PC-3 (cell line): ENCODE measurements at regions not wholly inside any gene's neighbourhood (a gene's known extent, or its start where the extent isn't known, plus 50 kb on each side); places are given as distances from the start of the nearest gene placed in this dataset.

Source experiments
- ATAC-seq: fragments of 200-7000 bp; cut with Tn5 transposase; 2 replicates; pipeline ENCODE4 v1.9.1; 2020; ENCODE audit warnings: mild to moderate bottlenecking, moderate library complexity
- BruUV-seq: library from RNA; stranded (reverse); fragments of 400-500 nt; replicated peaks from 2 replicates; lab custom pipeline; 2021; lab: Mats Ljungman, UMichigan
- CTCF ChIA-PET: fragments of 300-600 bp; sonication (Branson Sonifier 250); formaldehyde crosslinking; loops from one replicate; lab custom pipeline; 2022; ENCODE audit warnings: antibody characterized with exemption; lab: Charles Lee
- POLR2A ChIA-PET: fragments of 300-600 bp; sonication (Branson Sonifier 250); formaldehyde crosslinking; loops from one replicate; lab custom pipeline; 2022; ENCODE audit warnings: antibody characterized with exemption; ENCODE audit not compliant: unreplicated experiment; lab: Charles Lee
- DNase-seq: peaks from one replicate; pipeline ENCODE4 v3.0.0-alpha.2; 2015
- H2AFZ ChIP-seq: fragments of 300-600 bp; sonication (generic); 2 replicates; pipeline ENCODE4 v1.6.0; 2016; ENCODE audit warnings: antibody characterized with exemption, low read length
- H3F3A ChIP-seq: fragments of 300-600 bp; sonication (generic); one replicate; pipeline ENCODE4 v1.6.0; 2017; ENCODE audit warnings: antibody characterized with exemption, low read length, control low read depth, mild to moderate bottlenecking; ENCODE audit not compliant: unreplicated experiment
- H3K27ac ChIP-seq: fragments of 300-600 bp; sonication (generic); 2 replicates; pipeline ENCODE4 v1.5.1; 2016; ENCODE audit warnings: mild to moderate bottlenecking, low read length
- H3K27me3 ChIP-seq: fragments of 300-600 bp; sonication (generic); 2 replicates; pipeline ENCODE4 v1.6.1; 2016; ENCODE audit warnings: low read length, mixed read lengths
- H3K36me3 ChIP-seq: fragments of 300-600 bp; sonication (generic); 2 replicates; pipeline ENCODE4 v1.6.1; 2016; ENCODE audit warnings: low read depth, mixed run types, low read length, mixed read lengths
- H3K4me1 ChIP-seq: fragments of 300-600 bp; sonication (generic); 2 replicates; pipeline ENCODE4 v1.5.1; 2016; ENCODE audit warnings: low read length; ENCODE audit not compliant: insufficient read depth
- H3K4me2 ChIP-seq: fragments of 300-600 bp; sonication (generic); 2 replicates; pipeline ENCODE4 v1.6.0; 2016; ENCODE audit warnings: low read length
- H3K4me3 ChIP-seq: fragments of 300-600 bp; sonication (generic); 2 replicates; pipeline ENCODE4 v1.5.1; 2016; ENCODE audit warnings: mild to moderate bottlenecking, low read length, mixed read lengths
- H3K79me2 ChIP-seq: fragments of 300-600 bp; sonication (generic); 2 replicates; pipeline ENCODE4 v1.6.1; 2017; ENCODE audit warnings: low read length, mixed read lengths
- H3K9ac ChIP-seq: fragments of 300-600 bp; sonication (generic); 2 replicates; pipeline ENCODE4 v1.6.0; 2016; ENCODE audit warnings: mild to moderate bottlenecking, low read length
- H3K9me2 ChIP-seq: fragments of 300-600 bp; sonication (generic); replicated peaks from 2 replicates; pipeline ENCODE4 v1.6.1; 2016; ENCODE audit warnings: mixed run types, low read length, mixed read lengths
- H3K9me3 ChIP-seq: fragments of 300-600 bp; sonication (generic); 2 replicates; pipeline ENCODE4 v1.6.1; 2016; ENCODE audit warnings: low read length, mixed read lengths
- H4K20me1 ChIP-seq: fragments of 300-600 bp; sonication (generic); 2 replicates; pipeline ENCODE4 v1.6.1; 2016; ENCODE audit warnings: low read length, mixed read lengths
- CTCF ChIP-seq: fragments of 300-600 bp; sonication (generic); conservative IDR thresholded peaks from 2 replicates; pipeline ENCODE4 v1.5.1; 2017; ENCODE audit warnings: antibody characterized with exemption, low read depth, mild to moderate bottlenecking, low read length
- EZH2 ChIP-seq: fragments of 300-600 bp; sonication (generic); IDR thresholded peaks from one replicate; pipeline ENCODE4 v1.6.1; 2017; ENCODE audit warnings: antibody characterized with exemption, mild to moderate bottlenecking, low read length; ENCODE audit not compliant: unreplicated experiment
- EZH2phosphoT487 ChIP-seq: fragments of 300-600 bp; sonication (generic); IDR thresholded peaks from 2 replicates; pipeline ENCODE4 v1.6.1; 2018; ENCODE audit warnings: mild to moderate bottlenecking, antibody characterized with exemption, low read length, borderline replicate concordance
- intact Hi-C: fragments of 100-400 bp; cut with micrococcal nuclease; formaldehyde crosslinking; loops from 2 replicates; pipeline ENCODE4 v1.9.0; 2023

- TF ChIP-seq CTCF = no peak
- TF ChIP-seq EZH2phosphoT487 = no peak
- no peak for TF ChIP-seq EZH2
- Histone ChIP-seq H3K4me1 (no peaks in the 10 kb centered on the region), H3K4me3 (no peak overlapping the region), H3K36me3 (no peaks in the 10 kb centered on the region), H3K27me3 (peaks cover 69% of the 10 kb centered on the region), H3F3A (no peaks in the 10 kb centered on the region), H3K9me3 (no peaks in the 10 kb centered on the region), H2AFZ (no peak overlapping the region), H3K9ac (no peak overlapping the region), H3K9me2 (no peaks in the 10 kb centered on the region), H4K20me1 (no peaks in the 10 kb centered on the region), H3K79me2 (no peaks in the 10 kb centered on the region), H3K27ac (no peak overlapping the region), H3K4me2 (no peak overlapping the region)
- no TSS peak for BruUV-seq
- ATAC-seq (no peak), DNase-seq (no peak)
- intact Hi-C loops = no loop called here
- CTCF ChIA-PET = no interaction called here
- POLR2A ChIA-PET = no interaction called here
Observed at GRCh38 chr2:2791606-2792005, 460.5 kb upstream of the MYT1L start.

GRCh38 chr2:2791031-2791430 lies 460.0 kb upstream of the MYT1L start:
- no peak overlapping the region for H3K27ac ChIP-seq
- H3K4me3 ChIP-seq = no peak overlapping the region
- intact Hi-C loops = no loop called here
- no peak for ATAC-seq
- H3K4me2 ChIP-seq = no peak overlapping the region
- no peak overlapping the region for H2AFZ ChIP-seq
- POLR2A ChIA-PET = no interaction called here
- DNase-seq = no peak
- CTCF ChIA-PET = no interaction called here
- H3K79me2 ChIP-seq = no peaks in the 10 kb centered on the region
- no peaks in the 10 kb centered on the region for H3K9me2 ChIP-seq
- H3K4me1 ChIP-seq = no peaks in the 10 kb centered on the region
- no peaks in the 10 kb centered on the region for H3K9me3 ChIP-seq
- TF ChIP-seq EZH2phosphoT487 = no peak
- TF ChIP-seq EZH2 = no peak
- no peak for TF ChIP-seq CTCF
- BruUV-seq = no TSS peak
- peaks cover 67% of the 10 kb centered on the region for H3K27me3 ChIP-seq
- H4K20me1 ChIP-seq = no peaks in the 10 kb centered on the region
- H3K36me3 ChIP-seq = no peaks in the 10 kb centered on the region
- H3F3A ChIP-seq = no peaks in the 10 kb centered on the region
- no peak overlapping the region for H3K9ac ChIP-seq

- ATAC-seq (no peak), DNase-seq (no peak)
- Histone ChIP-seq H3K36me3 (no peaks in the 10 kb centered on the region), H3K4me3 (no peak overlapping the region), H3K27ac (no peak overlapping the region), H3K4me1 (no peaks in the 10 kb centered on the region), H3K9me3 (no peaks in the 10 kb centered on the region), H4K20me1 (no peaks in the 10 kb centered on the region), H3K9me2 (no peaks in the 10 kb centered on the region), H3K27me3 (peaks cover 51% of the 10 kb centered on the region), H2AFZ (no peak overlapping the region), H3K4me2 (no peak overlapping the region), H3K79me2 (no peaks in the 10 kb centered on the region), H3F3A (no peaks in the 10 kb centered on the region), H3K9ac (no peak overlapping the region)
- no peak for TF ChIP-seq EZH2
- no peak for TF ChIP-seq CTCF
- no peak for TF ChIP-seq EZH2phosphoT487
- intact Hi-C loops = no loop called here
- ChIA-PET CTCF (no interaction called here), POLR2A (no interaction called here)
- no TSS peak for BruUV-seq
Observed at GRCh38 chr2:2788076-2788475, 457.0 kb upstream of the MYT1L start.
